EH (cell line): ENCODE measurements at regions not wholly inside any gene's neighbourhood (a gene's known extent, or its start where the extent isn't known, plus 50 kb on each side); places are given as distances from the start of the nearest gene placed in this dataset.

ENCODE experiments used
- DNase-seq: peaks from one replicate; pipeline ENCODE4 v3.0.0-alpha.2; 2015; ENCODE audit warnings: low read depth

DNA sequence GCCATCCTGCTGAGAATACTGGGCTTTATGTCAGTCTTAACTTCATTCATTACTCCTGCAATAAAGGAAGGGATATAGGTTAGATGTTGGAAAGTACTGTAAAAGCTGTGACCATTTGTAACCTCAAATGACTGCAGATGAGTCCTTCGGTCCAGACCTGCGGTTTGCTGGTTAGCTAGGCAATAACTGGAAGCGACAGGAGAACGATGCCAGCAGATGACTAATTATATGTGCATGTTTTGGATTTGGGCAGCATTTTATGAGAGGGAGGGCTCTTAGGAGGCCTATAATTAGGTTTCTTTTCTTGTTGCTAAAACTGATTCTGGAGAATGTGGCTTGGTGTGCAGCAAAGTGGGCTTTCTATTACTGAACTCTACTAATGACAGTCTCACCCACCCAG lies 205.6 kb downstream of the TMEM182 start:
- DNase-seq: peak; percentile 22

DNA sequence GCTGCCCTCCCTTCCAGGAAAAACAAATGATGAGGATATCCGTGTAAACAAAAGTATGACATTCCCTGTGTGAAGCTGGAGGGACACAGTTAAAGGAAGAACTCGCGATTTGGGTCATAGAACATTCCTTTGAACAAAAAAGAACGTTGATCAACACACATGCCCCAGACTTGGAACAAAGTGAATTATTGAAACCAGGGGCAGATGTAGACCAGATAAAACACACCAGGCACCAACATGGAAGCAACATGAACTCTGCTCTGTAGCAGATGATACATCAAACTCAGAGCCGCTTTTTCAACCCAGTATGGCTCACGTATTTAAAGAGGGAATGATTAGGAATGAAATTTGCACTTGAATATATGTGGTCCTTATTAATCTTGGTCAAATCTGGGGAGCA lies 206.5 kb downstream of the TMEM182 start:
- DNase-seq: no peak

DNA sequence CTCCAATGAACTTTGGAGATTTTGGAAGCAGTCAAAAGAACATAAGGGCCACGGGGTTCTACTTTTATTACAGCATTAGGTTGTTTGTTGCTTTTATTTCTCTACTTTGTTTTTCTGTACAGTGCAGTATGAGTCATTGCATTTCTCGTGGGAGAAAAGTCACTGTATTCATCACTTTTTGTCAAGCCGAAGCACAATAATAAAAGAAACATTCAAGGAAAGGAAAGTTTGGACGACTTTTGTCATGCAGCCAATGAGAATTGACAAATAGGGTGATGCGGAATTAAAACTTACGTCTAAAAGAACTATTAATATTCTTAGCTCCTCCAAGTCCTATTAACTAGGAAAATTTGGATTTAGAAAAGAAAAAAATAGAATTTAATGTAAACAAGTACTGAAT lies 209.9 kb downstream of the TMEM182 start:
- no peak for DNase-seq

DNA sequence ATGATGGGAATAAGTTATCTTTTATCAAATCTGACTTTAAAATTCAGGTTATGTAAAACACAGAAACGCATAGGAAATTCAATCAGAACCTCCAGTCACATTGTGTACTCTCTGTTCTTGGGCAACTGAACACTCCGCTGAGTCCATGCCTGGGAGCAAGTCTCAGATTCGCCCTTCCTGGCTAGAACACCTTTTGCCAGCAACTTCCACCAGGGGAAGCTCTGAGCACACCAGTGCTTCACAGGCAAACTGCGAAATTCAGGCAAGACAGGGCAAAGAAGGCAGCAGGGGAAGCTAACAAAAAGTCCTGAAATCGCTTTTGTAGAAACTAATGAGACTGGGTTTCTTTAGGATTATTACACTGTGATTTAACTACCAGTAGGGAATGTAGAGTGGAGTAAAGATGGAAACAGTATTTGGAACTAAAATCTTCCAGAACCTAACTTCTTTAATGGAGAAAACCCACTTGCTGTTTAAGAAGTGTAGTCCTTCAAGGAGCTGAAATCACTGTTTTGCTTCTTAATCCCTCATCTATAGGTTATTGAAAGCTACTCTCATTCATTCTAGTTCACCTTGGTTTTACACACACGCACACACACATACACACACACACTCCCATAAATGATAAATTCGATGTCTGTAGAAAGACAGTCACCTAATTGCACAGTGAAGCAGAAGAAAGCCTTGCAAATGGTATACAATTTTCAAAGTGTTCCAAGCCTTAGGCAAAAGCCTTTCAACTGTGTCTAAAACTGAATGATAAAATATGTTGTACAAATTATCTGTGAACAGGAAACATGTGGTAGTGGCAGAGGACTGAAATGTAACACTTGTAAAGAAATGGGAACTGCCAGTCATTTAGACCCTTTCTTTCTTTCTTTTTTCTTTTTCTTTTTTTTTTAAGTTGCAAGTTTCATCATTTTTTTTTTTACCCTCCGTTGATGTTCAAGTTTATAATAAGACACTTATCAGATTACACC lies 214.5 kb downstream of the TMEM182 start:
- DNase-seq: no peak

DNA sequence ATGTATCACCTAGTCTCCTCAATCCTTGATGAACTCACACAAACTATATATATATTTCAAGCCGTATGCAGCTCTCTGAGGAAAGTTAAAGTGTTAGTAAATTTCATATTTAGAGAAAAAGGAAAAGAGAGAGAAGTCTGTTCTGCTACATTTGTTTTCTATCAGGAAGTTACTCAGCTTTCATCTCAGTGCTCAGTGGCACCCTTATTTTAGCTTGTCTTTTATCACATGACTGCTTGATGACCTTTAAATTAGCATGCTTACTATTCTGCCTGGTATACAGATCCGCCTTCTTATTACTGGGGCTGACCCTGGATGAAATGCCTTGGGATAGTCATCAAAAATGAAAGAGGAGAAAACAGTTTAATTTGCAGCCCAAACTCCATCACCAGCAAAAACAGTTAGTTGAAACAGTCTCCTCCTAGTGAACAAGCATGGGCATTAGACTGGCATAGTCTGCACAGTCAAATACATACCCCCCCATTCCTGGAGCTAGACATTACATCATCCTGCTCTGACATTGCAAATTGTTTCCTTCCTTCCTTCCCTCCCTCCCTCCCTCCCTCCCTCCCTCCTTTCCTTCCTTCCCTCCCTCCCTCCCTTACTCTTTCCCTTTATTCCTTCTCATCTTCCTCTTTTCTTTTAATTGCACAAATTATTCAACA lies 215.7 kb downstream of the TMEM182 start:
- DNase-seq: no peak

DNA sequence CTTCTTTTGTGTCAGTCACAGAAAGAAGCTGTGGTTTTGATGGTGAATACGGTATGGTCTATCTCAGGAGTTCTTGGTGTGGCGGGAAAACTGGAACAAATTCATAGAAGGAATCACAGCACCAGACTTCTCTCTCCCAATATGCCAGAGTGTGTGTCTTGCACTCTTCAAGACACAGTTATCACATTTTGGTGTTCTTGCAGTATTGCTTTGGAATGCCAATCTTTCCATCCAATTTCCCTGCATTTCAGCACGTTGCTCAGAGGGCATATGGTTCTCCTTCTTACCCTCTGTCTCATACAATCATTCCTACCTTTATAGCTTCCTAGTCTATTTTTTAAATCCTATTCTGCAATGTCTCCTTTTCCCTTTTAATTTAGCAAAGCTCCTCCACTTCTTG lies 216.3 kb downstream of the TMEM182 start:
- no peak for DNase-seq

DNA sequence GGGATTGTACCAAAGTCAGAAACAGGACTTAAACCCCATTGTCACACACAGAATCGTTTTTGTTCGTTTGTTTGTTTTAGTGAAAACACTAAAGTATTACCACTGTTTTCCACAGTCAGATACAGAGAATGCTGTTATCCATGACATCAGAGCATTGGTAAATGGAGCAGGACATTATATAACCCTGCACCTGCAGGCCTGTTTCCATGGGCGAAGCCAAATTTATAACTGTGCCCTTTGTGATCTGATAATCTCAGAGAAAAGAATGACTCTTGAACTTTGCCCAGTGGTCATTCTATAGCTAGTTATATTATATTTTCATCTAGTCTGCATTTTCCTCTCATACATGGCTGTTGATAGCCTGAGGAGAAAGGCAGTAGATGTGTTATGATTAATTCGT lies 217.6 kb downstream of the TMEM182 start:
- DNase-seq: no peak

DNA sequence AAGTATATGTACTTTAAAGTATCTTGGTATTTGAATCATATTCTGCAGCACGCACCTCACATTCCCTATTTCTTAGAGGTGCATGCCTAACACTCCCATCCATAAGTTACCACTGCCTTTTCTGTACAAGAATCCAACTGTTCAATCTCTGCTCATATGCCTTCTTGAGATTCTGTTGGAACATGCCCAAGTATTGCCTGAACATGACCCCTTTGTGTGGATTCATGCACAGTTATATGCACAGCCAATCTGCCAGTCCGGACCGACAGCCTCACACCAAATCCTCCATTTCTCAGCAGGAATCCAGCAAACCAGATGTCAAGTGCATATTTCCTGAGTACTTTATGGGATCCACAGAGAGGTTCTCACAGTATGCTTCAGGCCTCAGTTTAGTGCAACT lies 222.0 kb downstream of the TMEM182 start:
- DNase-seq: no peak

DNA sequence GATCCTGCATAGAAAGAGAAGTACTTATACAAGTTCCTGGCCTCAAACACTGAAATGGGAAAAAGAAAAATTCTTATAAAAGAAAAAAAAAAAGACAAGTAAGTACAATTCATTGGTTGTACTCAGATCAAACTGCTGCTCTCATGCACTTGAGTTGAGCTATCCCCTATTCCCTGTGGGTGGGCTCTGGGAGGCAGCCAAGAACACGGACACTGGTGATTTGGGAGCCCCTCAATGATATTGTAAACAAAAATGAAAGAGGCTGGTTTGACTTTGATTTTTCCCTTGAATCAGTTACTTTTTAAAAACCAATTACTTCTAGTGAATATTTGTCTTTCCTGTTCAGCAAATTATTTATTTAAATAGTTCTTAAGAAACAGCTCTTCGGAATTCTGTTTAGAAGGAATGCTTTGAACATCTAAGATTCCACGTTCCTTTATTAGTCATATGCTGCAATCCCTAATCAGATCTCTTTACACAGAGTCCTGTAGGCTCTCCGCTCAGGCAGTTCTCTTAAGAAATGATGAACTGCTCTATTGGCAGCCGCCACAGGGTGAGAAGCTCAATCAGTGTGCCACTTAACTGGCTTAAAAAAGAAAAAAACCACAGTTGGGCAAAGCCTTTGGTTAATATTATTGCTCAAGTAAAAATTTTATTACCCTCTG lies 225.1 kb downstream of the TMEM182 start:
- no peak for DNase-seq

DNA sequence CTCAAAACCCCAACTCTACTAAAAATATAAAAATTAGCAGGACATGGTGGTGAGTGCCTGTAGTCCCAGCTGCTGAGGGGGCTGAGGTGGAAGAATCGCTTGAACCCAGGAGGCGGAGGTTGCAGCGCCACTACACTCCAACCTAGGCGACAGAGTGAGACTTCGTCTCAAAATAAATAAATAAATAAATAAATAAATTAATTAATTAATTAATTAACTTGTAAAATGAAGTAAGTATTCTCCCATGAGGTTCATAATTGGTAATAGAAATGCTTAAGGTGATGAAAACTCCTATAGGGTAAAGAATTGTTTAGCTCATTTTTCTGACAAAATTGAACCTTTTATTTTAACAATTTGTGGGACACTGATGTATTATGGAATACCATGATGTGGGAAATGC lies 230.8 kb downstream of the TMEM182 start:
- no peak for DNase-seq

DNA sequence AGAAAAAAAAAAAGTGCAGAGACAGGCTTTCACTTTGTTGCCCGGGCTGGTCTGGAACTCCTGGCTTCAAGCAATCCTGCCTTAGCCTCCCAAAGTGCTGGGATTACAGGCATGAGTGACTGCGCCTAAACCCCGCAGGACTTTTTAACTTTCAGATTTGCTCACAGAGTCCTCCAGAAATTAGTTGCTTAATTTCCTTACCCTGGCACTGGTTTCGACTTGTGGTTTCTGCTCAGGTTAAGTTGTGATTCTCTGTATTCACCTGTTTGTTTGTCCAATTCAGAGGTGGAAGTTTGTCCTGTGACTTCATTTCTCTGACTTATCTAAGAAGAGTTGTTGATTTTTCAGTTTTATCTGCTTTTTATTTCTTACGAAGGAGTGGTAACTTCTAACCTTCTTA lies 238.1 kb downstream of the TMEM182 start:
- no peak for DNase-seq

DNA sequence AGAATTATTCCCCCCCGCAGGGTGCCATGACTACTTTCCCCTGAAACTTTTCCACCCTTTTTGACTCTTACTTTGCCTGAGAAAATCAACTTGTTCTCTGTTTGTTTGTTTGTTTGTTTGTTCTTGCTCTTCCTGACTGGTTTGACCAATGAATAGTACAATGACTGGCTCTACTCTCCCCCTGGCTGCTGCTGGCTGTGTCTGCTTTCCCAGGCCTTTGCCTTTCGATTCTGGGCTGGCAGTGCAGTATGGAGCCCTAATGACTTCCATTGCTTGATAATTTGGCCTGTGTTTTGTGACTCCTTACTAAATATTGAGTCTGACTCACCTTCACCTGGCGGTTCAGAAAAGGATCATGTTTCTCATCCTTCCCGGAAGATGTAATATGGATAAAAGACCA lies 241.1 kb downstream of the TMEM182 start:
- DNase-seq: no peak

DNA sequence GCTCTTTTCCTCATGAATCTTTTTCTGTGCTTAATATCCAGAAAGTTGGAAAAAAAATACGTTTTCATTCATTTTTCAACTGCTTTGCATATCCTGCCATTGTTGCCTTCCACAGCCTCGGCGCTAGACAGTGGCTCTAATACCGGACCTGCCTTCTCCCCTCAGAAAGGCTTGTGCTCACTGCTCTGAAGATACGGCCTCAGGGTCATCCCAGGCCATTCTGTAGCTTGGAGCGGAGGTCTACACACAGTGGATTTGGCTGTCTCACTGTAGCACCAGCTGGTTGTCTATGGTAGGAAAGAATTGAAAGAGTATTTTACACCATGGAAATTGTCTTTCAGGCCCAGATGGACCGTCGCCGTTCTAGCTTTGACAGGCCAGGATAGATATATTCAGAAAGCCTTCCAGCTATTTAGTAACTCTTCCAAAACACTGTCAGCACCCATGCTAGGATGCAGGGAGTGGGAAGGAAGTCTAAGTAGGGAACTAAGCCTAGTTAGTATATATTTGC lies 242.0 kb downstream of the TMEM182 start:
- DNase-seq: no peak

DNA sequence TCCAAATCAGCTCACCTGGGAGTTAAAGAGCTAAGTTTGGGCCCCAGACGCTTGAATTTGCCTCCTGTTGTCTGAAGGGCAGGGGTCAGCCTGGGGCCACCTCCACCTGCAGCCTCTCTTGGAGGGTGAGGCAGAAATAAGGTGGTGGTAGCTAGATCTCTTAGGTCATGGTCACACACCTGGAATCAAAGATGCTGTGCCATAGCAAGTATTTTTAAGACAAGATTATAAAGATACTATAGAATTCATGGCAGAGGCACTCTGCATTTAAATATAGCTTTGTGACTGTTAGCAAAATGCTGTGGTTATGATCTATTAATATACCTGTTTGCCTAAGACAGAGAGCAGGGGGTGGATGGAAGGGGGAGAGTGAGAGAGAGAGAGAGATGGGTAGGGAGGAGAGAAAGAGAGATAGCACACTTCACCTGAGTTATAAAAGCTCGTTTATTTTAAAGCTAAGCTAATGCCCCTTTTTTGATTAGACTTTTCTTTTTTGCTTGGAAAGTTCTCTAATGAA lies 242.7 kb downstream of the TMEM182 start:
- DNase-seq: no peak

DNA sequence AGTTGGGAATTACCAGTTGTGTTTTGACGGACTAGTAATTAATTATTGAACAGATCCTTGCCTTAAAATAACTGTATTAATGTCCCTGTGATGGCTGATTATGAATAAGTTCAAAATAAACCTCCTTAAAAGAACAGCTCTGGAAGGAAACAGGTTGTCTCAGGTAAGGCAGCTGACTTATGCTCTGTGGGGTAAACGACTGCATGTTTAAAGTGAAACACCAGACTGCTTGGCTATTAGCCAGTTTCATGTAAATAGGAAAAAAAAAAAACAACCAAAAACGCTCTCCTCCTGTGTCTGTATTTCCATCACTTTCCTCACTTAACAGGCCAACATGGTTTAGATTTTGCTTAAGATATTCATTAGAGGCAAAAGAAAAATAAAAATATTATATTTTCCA lies 243.6 kb downstream of the TMEM182 start:
- no peak for DNase-seq

DNA sequence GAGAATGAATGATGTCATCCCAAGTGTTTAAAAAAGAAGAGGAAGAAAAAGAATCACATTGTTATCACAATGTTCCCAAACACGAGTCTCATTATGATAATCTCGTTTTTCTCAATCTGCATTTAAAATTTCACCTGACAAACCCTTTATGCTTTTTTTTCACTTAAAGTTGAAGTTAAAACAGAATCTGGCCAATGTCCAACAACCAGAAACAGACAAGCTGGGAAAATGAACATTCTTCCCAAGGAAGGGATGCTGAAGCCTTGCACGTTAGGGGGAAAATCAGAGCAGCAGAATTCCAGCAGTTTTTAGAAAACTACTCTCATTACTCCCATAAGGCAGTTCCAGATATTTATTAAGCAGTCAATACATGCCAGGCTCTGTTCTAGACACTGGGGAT lies 245.3 kb downstream of the TMEM182 start:
- no peak for DNase-seq

DNA sequence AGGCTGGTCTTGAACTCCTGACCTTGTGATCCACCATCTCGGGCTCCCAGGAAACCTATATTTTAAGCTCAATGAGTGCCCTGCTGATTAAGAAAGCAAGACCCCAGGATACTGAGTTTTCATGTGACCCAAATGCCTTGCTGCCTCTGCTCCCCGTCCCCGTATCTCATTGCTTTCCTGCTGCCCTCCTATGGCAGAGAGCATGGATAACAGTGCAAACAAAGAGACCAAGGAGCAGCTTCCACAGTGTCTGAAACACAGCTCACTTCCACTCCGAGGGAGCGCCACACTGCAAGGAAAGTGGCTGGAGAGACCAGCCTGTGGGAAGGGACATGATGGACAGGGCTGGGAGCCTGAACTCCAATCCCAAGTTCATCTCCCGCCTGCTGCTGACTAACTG lies 246.8 kb downstream of the TMEM182 start:
- no peak for DNase-seq

DNA sequence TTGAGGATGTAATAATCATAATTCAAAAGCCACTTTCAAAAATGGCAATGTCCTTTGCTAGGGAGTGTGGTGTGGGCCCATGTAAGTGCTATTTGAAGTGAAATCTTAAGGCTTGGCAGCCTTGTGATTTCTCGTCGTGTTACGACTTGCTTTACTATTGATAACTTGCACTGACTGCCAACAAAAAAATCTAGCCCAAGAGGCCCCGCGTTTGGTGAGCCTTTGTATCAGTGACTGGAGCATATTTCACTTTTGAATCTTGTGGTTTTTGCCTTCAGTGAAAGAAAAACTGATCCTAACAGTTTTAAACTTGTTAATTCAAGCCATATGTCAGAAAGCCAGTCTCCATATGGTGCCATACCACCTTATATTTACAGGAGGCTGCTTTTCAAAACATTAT lies 248.0 kb downstream of the TMEM182 start:
- DNase-seq: no peak

DNA sequence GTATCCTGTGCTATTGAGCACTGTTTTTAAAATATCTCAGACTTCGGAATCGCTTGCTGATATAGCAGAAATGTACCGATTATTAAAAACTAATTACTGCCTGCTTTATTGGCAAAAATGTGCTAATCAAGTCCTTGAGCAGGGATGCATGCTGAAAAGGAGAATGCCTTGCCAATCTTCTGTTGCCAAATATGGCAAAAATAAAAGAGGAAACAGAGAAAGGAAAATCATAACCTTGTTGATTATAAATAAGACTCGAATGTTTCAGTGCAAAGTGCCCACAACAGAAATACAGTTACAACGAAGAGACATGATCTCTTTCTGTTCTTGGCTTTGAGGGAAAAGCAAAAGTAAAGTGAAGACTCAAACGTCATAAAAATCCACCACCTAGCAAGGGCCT lies 248.5 kb downstream of the TMEM182 start:
- DNase-seq: no peak

DNA sequence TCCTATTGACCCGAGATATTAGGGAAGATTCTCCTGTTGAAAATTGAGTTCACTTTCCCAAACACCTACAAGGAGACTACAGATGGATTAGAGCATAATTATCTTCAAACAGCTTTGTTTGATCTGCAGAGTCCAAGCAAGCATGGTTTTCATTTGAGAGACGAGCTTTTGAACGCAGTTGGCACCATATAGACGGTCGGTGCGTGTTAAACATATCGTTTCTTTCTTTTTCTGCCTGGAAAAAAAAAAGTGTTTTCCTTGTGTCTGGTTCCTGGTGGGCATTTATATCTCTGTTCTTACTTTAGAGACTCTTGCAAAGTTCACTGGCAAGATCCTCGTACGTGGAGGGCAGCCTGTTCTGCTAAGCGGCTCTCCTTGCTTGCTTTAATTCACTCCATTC lies 248.9 kb downstream of the TMEM182 start:
- no peak for DNase-seq

DNA sequence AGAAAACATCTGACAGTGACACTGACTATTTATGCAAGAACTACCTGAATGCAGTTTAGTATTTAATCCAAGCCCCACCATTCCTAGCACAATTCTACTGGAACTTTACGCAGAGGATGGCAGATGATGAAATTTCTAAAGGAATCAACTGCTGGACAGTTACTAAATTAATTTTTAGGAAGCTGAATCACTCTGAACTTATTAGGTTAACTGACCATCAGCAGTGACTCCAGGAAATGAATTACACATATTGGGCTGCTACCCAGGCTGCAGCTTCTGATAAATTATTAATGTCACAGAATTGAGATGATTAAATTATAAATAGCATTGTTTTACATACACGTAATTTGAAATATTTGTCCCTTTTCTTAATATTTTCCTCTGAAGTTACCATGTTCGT lies 250.8 kb downstream of the TMEM182 start:
- no peak for DNase-seq

DNA sequence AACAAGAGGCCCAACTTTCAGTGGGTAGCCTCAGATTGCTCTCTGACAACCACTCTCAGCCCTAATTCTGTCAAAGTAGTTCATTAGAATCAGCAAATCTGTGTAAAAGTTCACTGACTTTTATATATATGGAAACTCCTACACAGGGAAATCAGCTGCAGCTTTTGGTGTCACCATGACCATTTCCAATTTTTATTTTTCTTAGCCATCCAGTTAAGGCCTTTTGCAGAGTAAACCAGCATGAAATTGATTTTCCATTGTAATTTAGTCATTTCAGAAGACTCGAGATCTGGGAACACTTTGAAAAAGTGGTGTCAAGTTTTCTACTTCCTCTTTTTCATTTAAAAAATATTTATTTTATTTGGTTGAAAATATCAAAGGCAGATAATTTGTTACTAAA lies 263.2 kb downstream of the TMEM182 start:
- no peak for DNase-seq

DNA sequence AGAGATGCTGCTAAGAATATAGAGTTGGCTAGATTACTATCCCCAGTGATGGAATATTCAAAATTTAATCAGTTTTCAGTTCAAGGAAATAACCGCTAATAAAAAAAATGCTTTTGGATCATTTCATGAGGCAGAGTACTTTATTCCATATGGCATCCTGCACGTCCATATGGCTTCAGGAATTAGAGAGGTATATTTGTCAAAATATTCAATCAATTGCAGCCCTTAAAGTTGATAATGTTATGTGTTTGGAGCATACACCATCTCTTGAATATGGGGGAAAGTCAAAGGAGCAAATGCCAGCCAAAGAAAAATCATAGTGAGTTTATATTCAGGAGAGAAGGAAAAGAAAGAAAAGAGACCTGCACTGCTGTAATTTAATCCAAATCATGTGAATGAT lies 266.4 kb downstream of the TMEM182 start:
- DNase-seq: no peak
